ENCODE measurements at regions not wholly inside any gene's neighbourhood (a gene's known extent, or its start where the extent isn't known, plus 50 kb on each side); places are given as distances from the start of the nearest gene placed in this dataset.

DNA sequence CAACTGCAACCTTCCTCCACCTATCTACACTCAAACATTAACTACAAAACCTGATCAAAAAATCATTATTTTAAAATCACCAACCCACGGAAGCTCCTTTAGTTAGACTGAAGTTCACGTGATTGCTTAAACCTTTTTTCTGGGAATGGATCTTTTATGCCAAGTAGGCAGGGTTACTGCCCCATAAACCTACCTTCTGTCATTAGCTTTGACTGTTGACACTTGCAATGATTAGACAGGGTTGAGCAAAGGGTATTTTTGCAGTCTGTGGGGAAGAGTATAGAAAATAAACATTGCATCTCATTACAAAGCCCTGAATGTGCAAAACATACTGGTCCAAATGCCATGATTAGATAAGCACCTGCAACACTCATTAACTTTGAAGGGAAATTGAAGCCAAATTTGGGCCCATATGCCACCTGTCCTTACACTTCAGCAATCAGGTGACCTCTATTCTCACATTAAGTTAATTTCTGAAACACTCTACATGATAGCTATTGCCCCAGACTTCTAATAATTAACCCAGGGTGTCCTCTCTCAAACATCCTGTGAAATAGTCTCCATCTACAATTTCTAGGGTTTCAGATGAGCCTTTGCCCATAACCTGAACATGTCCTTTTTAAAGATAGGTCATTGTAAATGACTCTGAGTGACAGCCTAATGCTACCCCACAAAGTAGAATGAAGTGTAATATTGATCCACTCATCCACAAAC lies 156.0 kb upstream of the PLEKHG7 start:
- ChIA-PET CTCF (no interaction called here), POLR2A (no interaction called here)
- no peak for DNase-seq (ENCODE audit: low read depth, low spot score)
- BruUV-seq (replicated peaks) = no TSS peak
- Histone ChIP-seq H3K9me3 (ENCODE audit: control insufficient read depth, insufficient read depth, low read depth, low read length) (no peaks in the 10 kb centered on the region), H3K4me3 (ENCODE audit: low read depth in 2 of 2, low read length in 2 of 2) (no peak overlapping the region), H3K4me1 (ENCODE audit: control insufficient read depth, insufficient read depth, low read length) (no peaks in the 10 kb centered on the region), H3K27ac (ENCODE audit: low read length) (no peak overlapping the region), H3K27me3 (ENCODE audit: control insufficient read depth, insufficient read depth, low read length) (no peaks in the 10 kb centered on the region), H3K36me3 (ENCODE audit: control insufficient read depth, insufficient read depth, low read length) (no peaks in the 10 kb centered on the region)
- intact Hi-C loops (cut with micrococcal nuclease; ENCODE audit: unreplicated experiment) = no loop called here
- no peak for TF ChIP-seq POLR2AphosphoS5 (IDR thresholded peaks at IDR 0.05; ENCODE audit: low read depth, low read length)
- TF ChIP-seq, protein P1, sequence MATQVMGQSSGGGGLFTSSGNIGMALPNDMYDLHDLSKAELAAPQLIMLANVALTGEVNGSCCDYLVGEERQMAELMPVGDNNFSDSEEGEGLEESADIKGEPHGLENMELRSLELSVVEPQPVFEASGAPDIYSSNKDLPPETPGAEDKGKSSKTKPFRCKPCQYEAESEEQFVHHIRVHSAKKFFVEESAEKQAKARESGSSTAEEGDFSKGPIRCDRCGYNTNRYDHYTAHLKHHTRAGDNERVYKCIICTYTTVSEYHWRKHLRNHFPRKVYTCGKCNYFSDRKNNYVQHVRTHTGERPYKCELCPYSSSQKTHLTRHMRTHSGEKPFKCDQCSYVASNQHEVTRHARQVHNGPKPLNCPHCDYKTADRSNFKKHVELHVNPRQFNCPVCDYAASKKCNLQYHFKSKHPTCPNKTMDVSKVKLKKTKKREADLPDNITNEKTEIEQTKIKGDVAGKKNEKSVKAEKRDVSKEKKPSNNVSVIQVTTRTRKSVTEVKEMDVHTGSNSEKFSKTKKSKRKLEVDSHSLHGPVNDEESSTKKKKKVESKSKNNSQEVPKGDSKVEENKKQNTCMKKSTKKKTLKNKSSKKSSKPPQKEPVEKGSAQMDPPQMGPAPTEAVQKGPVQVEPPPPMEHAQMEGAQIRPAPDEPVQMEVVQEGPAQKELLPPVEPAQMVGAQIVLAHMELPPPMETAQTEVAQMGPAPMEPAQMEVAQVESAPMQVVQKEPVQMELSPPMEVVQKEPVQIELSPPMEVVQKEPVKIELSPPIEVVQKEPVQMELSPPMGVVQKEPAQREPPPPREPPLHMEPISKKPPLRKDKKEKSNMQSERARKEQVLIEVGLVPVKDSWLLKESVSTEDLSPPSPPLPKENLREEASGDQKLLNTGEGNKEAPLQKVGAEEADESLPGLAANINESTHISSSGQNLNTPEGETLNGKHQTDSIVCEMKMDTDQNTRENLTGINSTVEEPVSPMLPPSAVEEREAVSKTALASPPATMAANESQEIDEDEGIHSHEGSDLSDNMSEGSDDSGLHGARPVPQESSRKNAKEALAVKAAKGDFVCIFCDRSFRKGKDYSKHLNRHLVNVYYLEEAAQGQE (IDR thresholded peaks at IDR 0.05; ENCODE audit: insufficient read depth in 1 of 2, low read depth in 2 of 2, low read length in 1 of 2) = no peak
- in situ Hi-C loops (cut with HindIII; ENCODE audit: low pct_unique_long_range_greater_than_20kb, low sequenced_read_pairs) = no loop called here
- no peak for ATAC-seq

DNA sequence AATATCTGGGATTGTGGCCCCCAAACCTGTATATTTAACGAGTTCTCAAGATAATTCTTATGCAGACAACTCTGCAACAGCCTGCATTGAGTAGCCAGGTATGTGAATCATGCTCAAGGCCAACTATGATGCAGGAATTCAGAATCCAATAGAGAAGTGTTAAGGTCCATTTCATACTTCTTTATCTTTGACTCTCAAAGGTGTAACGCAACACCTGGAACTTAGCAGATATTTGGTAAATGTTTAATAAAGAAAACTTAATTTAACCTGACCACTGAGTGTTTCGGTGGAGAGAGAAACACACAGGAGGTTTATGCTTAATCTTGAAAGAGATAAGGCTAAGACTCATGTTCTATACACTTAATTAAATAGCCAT lies 156.5 kb upstream of the PLEKHG7 start:
- ChIA-PET CTCF (no interaction called here), POLR2A (no interaction called here)
- no TSS peak for BruUV-seq (replicated peaks)
- intact Hi-C loops (cut with micrococcal nuclease; ENCODE audit: unreplicated experiment) = no loop called here
- Histone ChIP-seq H3K4me3 (ENCODE audit: low read depth in 2 of 2, low read length in 2 of 2) (no peak overlapping the region), H3K27ac (ENCODE audit: low read length) (no peak overlapping the region), H3K4me1 (ENCODE audit: control insufficient read depth, insufficient read depth, low read length) (no peaks in the 10 kb centered on the region), H3K27me3 (ENCODE audit: control insufficient read depth, insufficient read depth, low read length) (no peaks in the 10 kb centered on the region), H3K36me3 (ENCODE audit: control insufficient read depth, insufficient read depth, low read length) (no peaks in the 10 kb centered on the region), H3K9me3 (ENCODE audit: control insufficient read depth, insufficient read depth, low read depth, low read length) (no peaks in the 10 kb centered on the region)
- ATAC-seq (no peak), DNase-seq (ENCODE audit: low read depth, low spot score) (no peak)
- in situ Hi-C loops (cut with HindIII; ENCODE audit: low pct_unique_long_range_greater_than_20kb, low sequenced_read_pairs) = no loop called here
- TF ChIP-seq, protein P1 (IDR thresholded peaks at IDR 0.05; ENCODE audit: insufficient read depth in 1 of 2, low read depth in 2 of 2, low read length in 1 of 2) = no peak
- TF ChIP-seq POLR2AphosphoS5 (IDR thresholded peaks at IDR 0.05; ENCODE audit: low read depth, low read length) (no peak), TCF7L2 (IDR thresholded peaks at IDR 0.05; ENCODE audit: low read depth, low read length) (no peak), SIN3A (IDR thresholded peaks at IDR 0.05; ENCODE audit: borderline replicate concordance, insufficient read depth, low read depth, low read length) (no peak)
- TF ChIP-seq, protein P2, sequence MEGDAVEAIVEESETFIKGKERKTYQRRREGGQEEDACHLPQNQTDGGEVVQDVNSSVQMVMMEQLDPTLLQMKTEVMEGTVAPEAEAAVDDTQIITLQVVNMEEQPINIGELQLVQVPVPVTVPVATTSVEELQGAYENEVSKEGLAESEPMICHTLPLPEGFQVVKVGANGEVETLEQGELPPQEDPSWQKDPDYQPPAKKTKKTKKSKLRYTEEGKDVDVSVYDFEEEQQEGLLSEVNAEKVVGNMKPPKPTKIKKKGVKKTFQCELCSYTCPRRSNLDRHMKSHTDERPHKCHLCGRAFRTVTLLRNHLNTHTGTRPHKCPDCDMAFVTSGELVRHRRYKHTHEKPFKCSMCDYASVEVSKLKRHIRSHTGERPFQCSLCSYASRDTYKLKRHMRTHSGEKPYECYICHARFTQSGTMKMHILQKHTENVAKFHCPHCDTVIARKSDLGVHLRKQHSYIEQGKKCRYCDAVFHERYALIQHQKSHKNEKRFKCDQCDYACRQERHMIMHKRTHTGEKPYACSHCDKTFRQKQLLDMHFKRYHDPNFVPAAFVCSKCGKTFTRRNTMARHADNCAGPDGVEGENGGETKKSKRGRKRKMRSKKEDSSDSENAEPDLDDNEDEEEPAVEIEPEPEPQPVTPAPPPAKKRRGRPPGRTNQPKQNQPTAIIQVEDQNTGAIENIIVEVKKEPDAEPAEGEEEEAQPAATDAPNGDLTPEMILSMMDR (IDR thresholded peaks at IDR 0.05) = no peak
